ENCODE measurements at regions not wholly inside any gene's neighbourhood (a gene's known extent, or its start where the extent isn't known, plus 50 kb on each side); places are given as distances from the start of the nearest gene placed in this dataset.

- no peak for DNase-seq
Measured at GRCh38 chr10:118409295-118409694, 67.2 kb upstream of the FAM204A start.

GRCh38 chr10:118408181-118408580 is 66.1 kb upstream of the FAM204A start:
- DNase-seq: no peak

GRCh38 chr10:118407777-118408176 is 65.7 kb upstream of the FAM204A start:
- DNase-seq: no peak

- DNase-seq: no peak
Measured at GRCh38 chr10:118407026-118407425, 64.9 kb upstream of the FAM204A start.

GRCh38 chr10:118405928-118406327 is 63.8 kb upstream of the FAM204A start:
- DNase-seq: no peak

GRCh38 chr10:118403967-118404366 is 61.8 kb upstream of the FAM204A start:
- no peak for DNase-seq

GRCh38 chr10:118401708-118402193 is 59.6 kb upstream of the FAM204A start:
- DNase-seq: no peak

- no peak for DNase-seq
Measured at GRCh38 chr10:118397391-118397790, 55.3 kb upstream of the FAM204A start.

GRCh38 chr10:118395947-118396346 is 53.8 kb upstream of the FAM204A start:
- DNase-seq: no peak

- no peak for DNase-seq
Measured at GRCh38 chr10:118394301-118395200, 52.4 kb upstream of the FAM204A start.

- DNase-seq: no peak
Measured at GRCh38 chr10:118392761-118393160, 50.6 kb upstream of the FAM204A start.

All from CD4-positive, alpha-beta T cell treated with Interferon alpha-2 for 1 hour (primary cell).